ENCODE measurements at regions not wholly inside any gene's neighbourhood (a gene's known extent, or its start where the extent isn't known, plus 50 kb on each side); places are given as distances from the start of the nearest gene placed in this dataset.

DNA sequence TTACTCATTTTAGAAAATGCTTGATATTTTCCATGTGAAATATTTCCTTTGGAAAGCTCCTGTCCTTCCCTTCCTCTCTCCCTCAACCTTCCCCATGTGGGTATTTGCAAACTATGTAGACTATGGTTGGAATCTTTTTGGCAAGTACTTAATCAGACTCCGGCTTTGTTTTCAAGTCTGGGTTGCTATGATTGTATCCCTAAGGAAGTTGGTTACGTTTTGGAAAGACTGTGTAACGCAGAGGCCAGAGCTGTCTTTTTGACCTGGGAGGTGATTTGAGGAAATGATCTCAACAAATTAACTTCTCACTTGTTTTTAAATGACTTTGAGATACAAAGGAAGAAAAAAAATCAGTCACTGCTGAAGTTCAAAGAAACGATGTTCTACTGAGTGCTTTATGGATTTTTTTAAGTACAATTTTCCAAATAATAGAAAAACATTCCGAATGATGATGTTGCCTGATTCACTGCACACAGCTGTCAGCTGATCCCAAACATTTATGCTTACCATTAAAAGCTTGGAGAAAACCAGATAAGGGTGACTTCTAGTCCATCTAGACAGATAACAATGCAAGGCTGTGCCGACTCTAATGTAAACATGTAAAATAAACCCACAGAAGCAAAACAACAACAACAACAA is 145.5 kb upstream of the CELF2 start:
- no peak for DNase-seq
- intact Hi-C loops (cut with DNase I), result no loop called here
- ATAC-seq (ENCODE audit: poor library complexity), result peak; percentile 95

- intact Hi-C loops (cut with DNase I), result no loop called here
Observed at GRCh38 chr10:10872764-10873163, 144.9 kb upstream of the CELF2 start.

GRCh38 chr10:10873289-10873688 is 144.4 kb upstream of the CELF2 start:
- intact Hi-C loops (cut with DNase I), result no loop called here
- DNase-seq (no peak), ATAC-seq (ENCODE audit: poor library complexity) (no peak)

More at GRCh38 chr10:10872764-10873163, 144.9 kb upstream of the CELF2 start:
- no peak for DNase-seq
- ATAC-seq (ENCODE audit: poor library complexity), result peak; percentile 3

DNA sequence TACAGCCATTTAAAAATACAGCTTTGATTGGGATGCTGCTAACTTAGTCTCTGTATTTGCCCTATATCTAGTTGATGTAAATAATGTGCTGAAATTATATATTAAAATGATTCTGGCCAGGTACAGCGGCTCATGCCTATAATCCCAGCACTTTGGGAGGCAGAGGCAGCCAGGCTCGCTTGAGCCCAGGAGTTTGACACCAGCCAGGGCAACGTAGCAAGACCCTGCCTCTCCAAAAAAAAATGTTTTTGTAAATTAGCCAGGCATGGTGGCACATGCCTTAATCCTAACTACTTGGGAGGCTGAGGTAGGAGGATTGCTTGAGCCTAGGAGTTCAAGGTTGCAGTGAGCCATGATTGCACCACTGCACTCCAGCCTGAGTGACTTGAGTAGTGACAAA is 143.8 kb upstream of the CELF2 start:
- intact Hi-C loops (cut with DNase I), result no loop called here
- DNase-seq (no peak), ATAC-seq (ENCODE audit: poor library complexity) (no peak)

DNA sequence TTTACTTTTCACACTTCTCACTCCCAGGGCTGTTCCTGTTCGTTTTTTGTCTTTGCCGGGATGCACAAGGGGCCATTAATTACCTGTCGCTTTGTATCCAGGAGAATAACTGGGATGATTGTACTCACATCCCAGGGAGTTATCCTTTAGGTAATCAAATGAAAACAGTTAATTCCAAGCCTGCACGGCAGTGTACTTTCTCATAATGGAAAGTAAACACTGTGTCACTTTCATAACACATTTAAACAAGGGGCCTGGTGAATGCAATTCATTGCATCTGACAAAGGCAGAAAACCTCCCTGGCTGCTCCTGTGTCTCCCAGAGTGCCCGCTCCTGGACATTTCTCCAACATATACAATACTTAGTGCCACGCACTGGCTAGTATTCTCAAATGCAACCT is 138.7 kb upstream of the CELF2 start:
- DNase-seq (no peak), ATAC-seq (ENCODE audit: poor library complexity) (no peak)
- intact Hi-C loops (cut with DNase I), result no loop called here

DNA sequence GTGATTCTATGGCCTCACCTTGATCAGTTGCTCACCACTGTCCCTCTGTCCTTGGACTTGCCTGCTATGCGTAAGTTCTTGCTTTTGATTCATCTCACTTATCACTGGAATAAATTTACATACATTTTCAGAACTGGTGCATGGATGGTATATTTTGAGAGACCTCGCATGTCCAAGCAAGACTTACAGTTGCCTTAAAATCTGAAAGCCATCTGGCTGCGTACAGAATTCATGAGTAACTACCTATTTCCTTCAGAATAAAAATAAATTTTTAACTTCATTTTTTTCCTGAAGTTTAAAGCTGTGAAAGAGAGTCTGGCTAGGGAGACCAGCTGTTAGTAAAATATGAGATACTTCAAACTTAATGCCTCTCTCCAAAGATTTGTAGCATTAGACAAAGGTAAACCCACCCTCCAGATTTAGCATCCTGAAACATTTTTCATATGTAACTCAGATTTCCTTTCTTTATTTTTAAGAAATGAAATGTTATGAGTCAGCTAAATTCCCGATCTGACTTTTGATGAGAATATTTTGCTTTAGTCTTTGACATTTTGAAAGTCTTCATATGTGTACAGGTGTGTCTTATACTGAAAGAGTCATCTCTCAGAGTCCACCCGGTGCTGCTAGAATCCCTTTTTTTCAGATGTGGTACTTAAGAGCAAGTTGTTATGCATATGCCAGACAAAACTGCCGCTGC is 136.4 kb upstream of the CELF2 start:
- DNase-seq (no peak), ATAC-seq (ENCODE audit: poor library complexity) (no peak)
- intact Hi-C loops (cut with DNase I), result no loop called here

DNA sequence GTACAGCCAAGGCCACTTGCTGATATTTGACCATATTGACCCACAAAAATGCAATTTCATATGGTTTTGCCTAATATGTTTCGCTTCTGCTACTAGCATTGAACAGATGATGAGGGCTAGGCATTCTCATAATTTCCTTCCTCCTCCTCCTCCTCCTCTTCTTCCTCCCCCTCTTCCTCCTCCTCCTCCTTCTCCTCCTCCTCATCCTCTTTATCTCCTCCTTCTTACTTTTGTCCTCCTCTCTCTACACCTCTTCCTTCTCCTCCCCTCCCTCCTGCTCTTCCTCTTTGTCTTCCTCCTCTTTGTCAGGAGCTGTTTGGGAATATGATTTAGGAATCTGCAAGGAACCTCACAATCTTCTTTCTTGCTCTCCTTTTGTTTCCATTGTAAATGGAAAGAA is 133.9 kb upstream of the CELF2 start:
- intact Hi-C loops (cut with DNase I), result no loop called here
- no peak for DNase-seq
- ATAC-seq (ENCODE audit: poor library complexity), result no peak

DNA sequence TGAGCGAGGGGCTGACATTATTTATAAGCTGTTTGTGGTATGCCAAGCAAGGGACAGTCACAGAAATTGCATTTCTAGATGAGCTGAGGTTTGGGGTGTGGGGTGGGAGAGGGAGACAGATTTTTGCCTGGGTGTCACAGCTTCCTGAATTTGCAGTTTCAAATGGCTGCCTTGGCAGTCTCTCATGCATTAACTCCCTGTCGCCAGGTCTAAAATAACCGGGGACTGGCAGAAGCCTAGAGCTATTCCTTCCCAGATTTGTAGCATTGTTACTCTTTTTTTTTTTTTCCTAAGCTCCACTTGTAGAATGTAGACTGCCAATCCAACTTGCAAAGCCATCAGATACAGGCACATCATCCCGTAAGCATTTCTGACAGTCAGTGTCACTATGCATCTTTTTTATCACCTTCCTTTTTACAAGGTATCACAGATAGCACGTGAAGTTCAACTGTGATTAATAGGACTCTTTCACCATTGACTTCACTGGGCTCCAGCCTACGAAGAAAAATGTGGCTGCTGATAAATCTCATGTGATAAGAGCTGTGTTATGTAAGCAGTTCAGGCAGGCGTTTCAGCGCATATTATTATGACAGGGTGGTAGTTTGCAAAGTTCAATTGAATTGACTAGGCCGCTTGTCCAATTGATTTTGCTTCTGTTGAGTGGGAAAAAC is 130.7 kb upstream of the CELF2 start:
- intact Hi-C loops (cut with DNase I), result no loop called here
- peak; percentile 80 for ATAC-seq (ENCODE audit: poor library complexity)
- no peak for DNase-seq

GRCh38 chr10:10891124-10892082 is 126.3 kb upstream of the CELF2 start:
- intact Hi-C loops (cut with DNase I), result no loop called here
- DNase-seq (no peak), ATAC-seq (ENCODE audit: poor library complexity) (no peak)

GRCh38 chr10:10892290-10892875 is 125.3 kb upstream of the CELF2 start:
- DNase-seq, result no peak
- intact Hi-C loops (cut with DNase I), result no loop called here
- peak; percentile 70 for ATAC-seq (ENCODE audit: poor library complexity)

- intact Hi-C loops (cut with DNase I), result no loop called here
- ATAC-seq (ENCODE audit: poor library complexity) (no peak), DNase-seq (no peak)
Observed at GRCh38 chr10:10897400-10897799, 120.3 kb upstream of the CELF2 start.

GRCh38 chr10:10901906-10902305 is 115.8 kb upstream of the CELF2 start:
- DNase-seq, result no peak
- no peak for ATAC-seq (ENCODE audit: poor library complexity)
- intact Hi-C loops (cut with DNase I), result no loop called here

DNA sequence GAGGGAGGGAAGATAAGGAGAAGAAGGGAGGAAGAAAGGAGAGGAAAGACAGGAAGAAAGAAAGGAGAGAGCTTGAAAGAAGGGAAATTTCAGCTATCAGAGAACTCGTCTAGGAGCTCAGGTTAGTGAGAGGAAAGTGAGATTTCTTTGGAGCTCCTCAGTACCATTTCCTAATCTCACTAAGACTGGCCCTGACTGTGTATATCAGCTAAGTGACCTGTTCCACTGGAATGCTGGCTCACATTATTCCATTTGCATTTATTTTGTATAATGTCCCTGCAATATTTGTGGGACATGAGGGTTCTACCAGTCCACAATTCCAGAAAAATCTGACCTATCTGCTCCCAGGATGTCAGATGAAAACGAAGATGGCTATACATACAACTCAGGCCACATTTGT is 114.7 kb upstream of the CELF2 start:
- intact Hi-C loops (cut with DNase I), result no loop called here
- no peak for ATAC-seq (ENCODE audit: poor library complexity)
- no peak for DNase-seq

DNA sequence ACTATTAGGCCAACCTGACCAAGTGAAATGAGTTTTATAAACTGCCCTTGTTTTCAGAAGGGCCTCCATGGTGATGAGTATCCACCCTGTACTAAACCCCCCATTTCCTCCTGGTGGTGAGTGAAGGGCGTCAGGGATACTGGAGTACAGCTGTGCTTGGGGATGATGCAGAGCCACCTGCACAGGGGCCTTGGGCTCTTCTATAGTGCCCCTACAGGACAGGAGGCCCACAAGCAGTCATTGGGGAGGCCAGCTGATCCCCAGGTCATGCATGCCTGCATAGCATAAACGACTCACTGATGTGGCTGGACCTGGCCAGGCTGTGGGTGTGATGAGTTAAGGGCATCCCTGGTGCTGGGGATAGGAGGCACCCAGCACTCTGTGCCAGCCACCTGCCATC is 114.1 kb upstream of the CELF2 start:
- intact Hi-C loops (cut with DNase I), result no loop called here
- ATAC-seq (ENCODE audit: poor library complexity), result no peak
- no peak for DNase-seq

DNA sequence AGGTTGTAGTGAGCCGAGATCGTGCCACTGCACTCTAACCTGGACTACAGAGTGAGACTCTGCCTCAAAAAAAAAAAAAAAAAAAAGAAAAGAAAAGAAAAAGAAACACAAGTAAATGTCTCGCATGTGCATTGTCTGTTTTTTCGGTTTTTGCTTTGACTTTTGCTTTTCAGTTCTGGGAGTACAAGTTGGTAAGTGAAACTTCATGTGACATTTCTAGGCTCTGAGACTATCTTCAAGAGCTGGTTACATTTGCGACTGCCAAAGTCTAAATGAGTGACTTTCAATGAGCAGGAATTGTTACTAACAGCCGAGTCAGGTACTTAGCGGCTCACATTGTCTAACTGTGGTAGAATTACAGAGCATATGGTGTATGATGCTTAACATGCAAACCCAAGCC is 107.0 kb upstream of the CELF2 start:
- DNase-seq (no peak), ATAC-seq (ENCODE audit: poor library complexity) (peak; percentile 40)
- intact Hi-C loops (cut with DNase I), result loop anchor here (10.0 kb wide), 1 partner anchor 86 kb away; no protein-coding TSS in a partner anchor

GRCh38 chr10:10911035-10911434 is 106.6 kb upstream of the CELF2 start:
- ATAC-seq (ENCODE audit: poor library complexity) (peak; percentile 35), DNase-seq (peak; percentile 46)
- intact Hi-C loops (cut with DNase I), result loop anchor here (10.0 kb wide), 1 partner anchor 86 kb away; no protein-coding TSS in a partner anchor

DNA sequence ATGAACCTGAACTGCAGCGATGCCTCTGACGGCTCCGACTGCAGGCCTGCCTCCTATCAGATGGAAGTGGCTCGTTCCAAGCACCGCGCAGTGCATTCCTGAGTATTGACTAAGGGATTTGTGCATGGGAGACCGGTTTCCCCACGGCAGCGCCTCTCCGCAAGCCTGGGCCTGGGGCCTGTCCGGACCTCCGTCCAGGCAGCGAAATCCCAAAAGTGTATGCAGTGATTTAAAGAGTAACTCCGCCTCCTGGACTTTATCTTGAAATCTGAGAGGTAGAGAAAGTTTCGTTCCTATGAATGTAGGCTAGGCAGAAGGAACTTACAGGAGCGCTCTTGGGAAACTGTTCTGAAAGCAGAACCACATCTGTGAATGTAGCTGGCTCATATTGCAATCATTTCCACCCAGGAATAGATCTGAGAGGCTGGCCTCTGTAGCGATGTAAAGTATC is 106.2 kb upstream of the CELF2 start:
- intact Hi-C loops (cut with DNase I), result loop anchor here (10.0 kb wide), 1 partner anchor 87 kb away; no protein-coding TSS in a partner anchor
- peak; percentile 71 for ATAC-seq (ENCODE audit: poor library complexity)
- DNase-seq, result peak; percentile 76

GRCh38 chr10:10914144-10914543 is 103.5 kb upstream of the CELF2 start:
- DNase-seq (no peak), ATAC-seq (ENCODE audit: poor library complexity) (peak; percentile 83)
- intact Hi-C loops (cut with DNase I), result loop anchor here (10.0 kb wide), 1 partner anchor 89 kb away; no protein-coding TSS in a partner anchor
